ENCODE measurements at regions not wholly inside any gene's neighbourhood (a gene's known extent, or its start where the extent isn't known, plus 50 kb on each side); places are given as distances from the start of the nearest gene placed in this dataset. TPM values are rescaled to one million over a fixed set of nuclear protein-coding genes. Genes with fewer than 3 reads are reported as not detected.

GRCh38 chr16:62088731-62089410 is 52.6 kb upstream of the CDH8 start:
- H3K79me2 ChIP-seq (ENCODE audit: insufficient read depth, low read length), result no peaks in the 10 kb centered on the region
- H3K4me1 ChIP-seq (ENCODE audit: insufficient read depth, low read length), result no peaks in the 10 kb centered on the region
- H3K36me3 ChIP-seq (ENCODE audit: insufficient read depth, low read length), result no peaks in the 10 kb centered on the region
- H3K27me3 ChIP-seq (ENCODE audit: insufficient read depth, low read length), result no peaks in the 10 kb centered on the region
- H3K4me2 ChIP-seq (ENCODE audit: insufficient read depth, low read length), result no peak overlapping the region
- H3K9me3 ChIP-seq (ENCODE audit: low read depth, low read length), result no peaks in the 10 kb centered on the region
- no peak overlapping the region for H3K27ac ChIP-seq (ENCODE audit: low read depth, low read length)
- no peaks in the 10 kb centered on the region for H4K20me1 ChIP-seq (ENCODE audit: insufficient read depth, low read length)
- no peak overlapping the region for H2AFZ ChIP-seq (ENCODE audit: low read length)
- no peak for DNase-seq (ENCODE audit: insufficient read length, low spot score, missing footprints)
- TF ChIP-seq, protein P1, sequence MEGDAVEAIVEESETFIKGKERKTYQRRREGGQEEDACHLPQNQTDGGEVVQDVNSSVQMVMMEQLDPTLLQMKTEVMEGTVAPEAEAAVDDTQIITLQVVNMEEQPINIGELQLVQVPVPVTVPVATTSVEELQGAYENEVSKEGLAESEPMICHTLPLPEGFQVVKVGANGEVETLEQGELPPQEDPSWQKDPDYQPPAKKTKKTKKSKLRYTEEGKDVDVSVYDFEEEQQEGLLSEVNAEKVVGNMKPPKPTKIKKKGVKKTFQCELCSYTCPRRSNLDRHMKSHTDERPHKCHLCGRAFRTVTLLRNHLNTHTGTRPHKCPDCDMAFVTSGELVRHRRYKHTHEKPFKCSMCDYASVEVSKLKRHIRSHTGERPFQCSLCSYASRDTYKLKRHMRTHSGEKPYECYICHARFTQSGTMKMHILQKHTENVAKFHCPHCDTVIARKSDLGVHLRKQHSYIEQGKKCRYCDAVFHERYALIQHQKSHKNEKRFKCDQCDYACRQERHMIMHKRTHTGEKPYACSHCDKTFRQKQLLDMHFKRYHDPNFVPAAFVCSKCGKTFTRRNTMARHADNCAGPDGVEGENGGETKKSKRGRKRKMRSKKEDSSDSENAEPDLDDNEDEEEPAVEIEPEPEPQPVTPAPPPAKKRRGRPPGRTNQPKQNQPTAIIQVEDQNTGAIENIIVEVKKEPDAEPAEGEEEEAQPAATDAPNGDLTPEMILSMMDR (IDR thresholded peaks at IDR 0.05; ENCODE audit: extremely low read depth, low read depth, low read length), result no peak
- H3K4me3 ChIP-seq (ENCODE audit: insufficient read depth, low read length), result no peak overlapping the region

Small RNA genes lying in the stretch of these regions (small RNA-seq; reads per million reads assigned to genes)
- gene AC009101.1 (not detected), gene AC009161.2 (not detected), gene AC018846.1 (not detected), gene AC138305.3 (not detected), gene RNU6-21P (not detected)

All from osteoblast (primary cell).